ENCODE measurements at regions not wholly inside any gene's neighbourhood (a gene's known extent, or its start where the extent isn't known, plus 50 kb on each side); places are given as distances from the start of the nearest gene placed in this dataset.

DNA sequence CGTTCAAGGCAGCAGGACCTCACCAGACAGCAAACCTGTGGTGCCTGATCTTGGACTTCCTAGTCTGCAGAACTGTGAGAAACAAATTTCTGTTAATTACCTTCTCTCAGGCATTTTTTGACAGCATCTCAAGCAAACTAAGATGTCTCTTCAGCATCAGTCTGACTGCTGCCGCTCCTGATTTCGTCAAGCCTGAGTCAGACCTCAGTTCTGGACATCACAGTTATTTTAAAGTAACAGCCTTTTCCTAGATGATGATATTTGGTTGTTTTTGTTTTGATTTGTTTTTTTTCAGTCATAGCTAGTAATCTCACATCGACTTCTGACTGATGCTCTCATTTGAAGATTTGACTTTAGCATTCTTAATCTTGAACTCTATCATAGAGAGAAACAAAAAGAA, 71.9 kb downstream of the BLID start:
- TF ChIP-seq CTCF (IDR thresholded peaks at IDR 0.05 in 4 of 5, conservative IDR thresholded peaks at IDR 0.05 in 1 of 5) (no peak), POLR2A (IDR thresholded peaks at IDR 0.05) (no peak)
